Embryonic facial prominence (tissue), 1 donor: ENCODE measurements at regions not wholly inside any gene's neighbourhood (a gene's known extent, or its start where the extent isn't known, plus 50 kb on each side); places are given as distances from the start of the nearest gene placed in this dataset.
"Not testable (repeated sequence)": the region's sequence is repeated elsewhere in the genome, so short reads cannot be mapped to it uniquely, and the experiment has no call there.

Experiments used
- DNase-seq: peaks from one replicate; pipeline ENCODE4 v3.0.0-alpha.2; 2016; ENCODE audit errors: extremely low spot score

- not testable (repeated sequence) for DNase-seq
Observed at GRCh38 chr1:168457296-168457695, 86.5 kb downstream of the XCL2 start.

GRCh38 chr1:168455764-168456163 lies 88.0 kb downstream of the XCL2 start:
- no peak for DNase-seq

GRCh38 chr1:168454211-168454815 lies 89.5 kb downstream of the XCL2 start:
- no peak for DNase-seq

- no peak for DNase-seq
Observed at GRCh38 chr1:168453056-168453455, 90.7 kb downstream of the XCL2 start.

- no peak for DNase-seq
Observed at GRCh38 chr1:168452329-168452728, 91.5 kb downstream of the XCL2 start.

GRCh38 chr1:168447871-168448270 lies 95.9 kb downstream of the XCL2 start:
- no peak for DNase-seq

GRCh38 chr1:168446081-168446480 lies 97.7 kb downstream of the XCL2 start:
- no peak for DNase-seq

- DNase-seq: no peak
Observed at GRCh38 chr1:168443899-168444298, 99.9 kb downstream of the XCL2 start.

GRCh38 chr1:168443356-168443755 lies 100.4 kb downstream of the XCL2 start:
- DNase-seq: no peak

- DNase-seq: no peak
Observed at GRCh38 chr1:168442931-168443330, 100.9 kb downstream of the XCL2 start.

GRCh38 chr1:168441745-168442144 lies 102.1 kb downstream of the XCL2 start:
- no peak for DNase-seq

- peak; percentile 44 for DNase-seq
Observed at GRCh38 chr1:168439456-168440375, 104.1 kb downstream of the XCL2 start.

GRCh38 chr1:168438626-168439025 lies 105.2 kb downstream of the XCL2 start:
- no peak for DNase-seq

- DNase-seq: no peak
Observed at GRCh38 chr1:168437821-168438220, 106.0 kb downstream of the XCL2 start.

- no peak for DNase-seq
Observed at GRCh38 chr1:168435439-168435838, 108.4 kb downstream of the XCL2 start.

- DNase-seq: no peak
Observed at GRCh38 chr1:168433238-168433637, 110.6 kb downstream of the XCL2 start.

- no peak for DNase-seq
Observed at GRCh38 chr1:168431882-168432281, 111.9 kb downstream of the XCL2 start.

- DNase-seq: no peak
Observed at GRCh38 chr1:168430321-168430720, 113.5 kb downstream of the XCL2 start.

GRCh38 chr1:168428063-168428731 lies 115.6 kb downstream of the XCL2 start:
- no peak for DNase-seq

- DNase-seq: no peak
Observed at GRCh38 chr1:168427051-168427450, 116.7 kb downstream of the XCL2 start.

- no peak for DNase-seq
Observed at GRCh38 chr1:168424281-168424680, 119.5 kb downstream of the XCL2 start.

GRCh38 chr1:168422203-168422847 lies 121.5 kb downstream of the XCL2 start:
- DNase-seq: no peak
